Activated CD4-positive, alpha-beta T cell treated with anti-CD3 and anti-CD28 coated beads, Interleukin-2, amount 50 U/mL, for 48 hours (primary cell): ENCODE measurements at regions not wholly inside any gene's neighbourhood (a gene's known extent, or its start where the extent isn't known, plus 50 kb on each side); places are given as distances from the start of the nearest gene placed in this dataset.
"Not testable (repeated sequence)": the region's sequence is repeated elsewhere in the genome, so short reads cannot be mapped to it uniquely, and the experiment has no call there.

Source experiments
- DNase-seq, 2 experiments: peaks; one replicate each; pipeline ENCODE4 v3.0.0-alpha.2; 2020

GRCh38 chr6:87755708-87756671 lies 54.0 kb upstream of the AKIRIN2 start:
- no peak for DNase-seq

GRCh38 chr6:87754828-87755227 lies 52.8 kb upstream of the AKIRIN2 start:
- no peak for DNase-seq

- no peak for DNase-seq
Observed at GRCh38 chr6:87753131-87753685, 51.2 kb upstream of the AKIRIN2 start.

- not testable (repeated sequence) for DNase-seq
Observed at GRCh38 chr6:87752503-87752902, 50.5 kb upstream of the AKIRIN2 start.
